Coronary artery (tissue), 2 donors: ENCODE measurements at regions not wholly inside any gene's neighbourhood (a gene's known extent, or its start where the extent isn't known, plus 50 kb on each side); places are given as distances from the start of the nearest gene placed in this dataset.
"Not testable (repeated sequence)": the region's sequence is repeated elsewhere in the genome, so short reads cannot be mapped to it uniquely, and the experiment has no call there.

Experiments
- DNase-seq: peaks from one replicate; pipeline ENCODE4 v3.0.0-alpha.2; 2017; ENCODE audit warnings: low spot score
- H3K27ac ChIP-seq, 2 donors: fragments of 200-600 bp; sonication (generic); one replicate each; pipeline ENCODE4 v1.5.1; 2016 to 2019
- H3K4me3 ChIP-seq: fragments of 200-600 bp; sonication (generic); 2 replicates; pipeline ENCODE4 v1.5.1; 2016; ENCODE audit warnings: mild to moderate bottlenecking, moderate library complexity
- TF ChIP-seq, protein P1 (sequence below): fragments of 200-600 bp; sonication (generic); IDR thresholded peaks from one replicate; pipeline ENCODE4 v1.5.1; 2019; ENCODE audit warnings: antibody characterized with exemption

- Histone ChIP-seq H3K4me3 (no peak overlapping the region), H3K27ac (no peak overlapping the region)
- TF ChIP-seq, protein P1, sequence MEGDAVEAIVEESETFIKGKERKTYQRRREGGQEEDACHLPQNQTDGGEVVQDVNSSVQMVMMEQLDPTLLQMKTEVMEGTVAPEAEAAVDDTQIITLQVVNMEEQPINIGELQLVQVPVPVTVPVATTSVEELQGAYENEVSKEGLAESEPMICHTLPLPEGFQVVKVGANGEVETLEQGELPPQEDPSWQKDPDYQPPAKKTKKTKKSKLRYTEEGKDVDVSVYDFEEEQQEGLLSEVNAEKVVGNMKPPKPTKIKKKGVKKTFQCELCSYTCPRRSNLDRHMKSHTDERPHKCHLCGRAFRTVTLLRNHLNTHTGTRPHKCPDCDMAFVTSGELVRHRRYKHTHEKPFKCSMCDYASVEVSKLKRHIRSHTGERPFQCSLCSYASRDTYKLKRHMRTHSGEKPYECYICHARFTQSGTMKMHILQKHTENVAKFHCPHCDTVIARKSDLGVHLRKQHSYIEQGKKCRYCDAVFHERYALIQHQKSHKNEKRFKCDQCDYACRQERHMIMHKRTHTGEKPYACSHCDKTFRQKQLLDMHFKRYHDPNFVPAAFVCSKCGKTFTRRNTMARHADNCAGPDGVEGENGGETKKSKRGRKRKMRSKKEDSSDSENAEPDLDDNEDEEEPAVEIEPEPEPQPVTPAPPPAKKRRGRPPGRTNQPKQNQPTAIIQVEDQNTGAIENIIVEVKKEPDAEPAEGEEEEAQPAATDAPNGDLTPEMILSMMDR = no peak
- DNase-seq = no peak
These were observed 177.1 kb upstream of the NUDT10 start for GRCh38 chrX:51155566-51155965.

DNA sequence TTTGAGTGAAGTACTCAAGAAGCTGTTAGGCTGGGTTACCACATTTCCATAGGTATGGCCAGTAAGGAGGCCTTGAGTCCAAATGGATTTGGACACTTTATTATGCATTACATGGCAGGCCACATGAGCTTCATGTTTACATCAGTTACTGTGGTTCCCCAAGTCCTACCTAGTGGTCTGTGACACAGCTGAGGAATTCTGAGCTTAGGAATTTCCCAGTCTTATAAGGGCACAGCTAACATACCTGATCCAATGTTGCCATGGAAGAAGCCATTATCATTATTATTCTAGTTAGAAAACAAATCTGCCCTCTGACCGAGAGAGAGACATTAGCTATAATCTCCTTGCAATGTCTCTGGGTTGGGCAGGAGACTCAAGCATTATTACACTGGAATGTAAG lies 174.4 kb upstream of the NUDT10 start:
- H3K27ac ChIP-seq = no peak overlapping the region
- TF ChIP-seq, protein P1 = no peak
- no peak overlapping the region for H3K4me3 ChIP-seq
- no peak for DNase-seq

GRCh38 chrX:51159378-51159777 lies 173.2 kb upstream of the NUDT10 start:
- not testable (repeated sequence) for DNase-seq, H3K27ac ChIP-seq, H3K4me3 ChIP-seq

GRCh38 chrX:51163730-51164129 lies 168.9 kb upstream of the NUDT10 start:
- DNase-seq = no peak
- Histone ChIP-seq H3K27ac (no peak overlapping the region), H3K4me3 (no peak overlapping the region)
- TF ChIP-seq, protein P1 = no peak

GRCh38 chrX:51178356-51178900 lies 154.2 kb upstream of the NUDT10 start:
- not testable (repeated sequence) for H3K27ac ChIP-seq, H3K4me3 ChIP-seq, DNase-seq

- not testable (repeated sequence) for H3K4me3 ChIP-seq, H3K27ac ChIP-seq, DNase-seq
These were observed 152.8 kb upstream of the NUDT10 start for GRCh38 chrX:51179805-51180204.

- H3K4me3 ChIP-seq = no peak overlapping the region
- TF ChIP-seq, protein P1 = no peak
- no peak for DNase-seq
- H3K27ac ChIP-seq = no peak overlapping the region
These were observed 150.1 kb upstream of the NUDT10 start for GRCh38 chrX:51182545-51182944.

- Histone ChIP-seq H3K27ac (no peak overlapping the region), H3K4me3 (no peak overlapping the region)
- TF ChIP-seq, protein P1 = no peak
- DNase-seq = no peak
These were observed 140.5 kb upstream of the NUDT10 start for GRCh38 chrX:51192104-51192503.

- H3K27ac ChIP-seq = no peak overlapping the region
- H3K4me3 ChIP-seq = no peak overlapping the region
- no peak for DNase-seq
- TF ChIP-seq, protein P1 = no peak
These were observed 117.4 kb upstream of the NUDT10 start for GRCh38 chrX:51215266-51215665.
